Testis (tissue), 2 donors: ENCODE measurements at regions not wholly inside any gene's neighbourhood (a gene's known extent, or its start where the extent isn't known, plus 50 kb on each side); places are given as distances from the start of the nearest gene placed in this dataset.
"Not testable (repeated sequence)": the region's sequence is repeated elsewhere in the genome, so short reads cannot be mapped to it uniquely, and the experiment has no call there.

ENCODE experiments used
- CTCF ChIP-seq, 3 experiments: fragments of 450-650 bp in 2 of 3; fragments of 200-600 bp in 1 of 3; sonication (generic) in 1 of 3; IDR thresholded peaks; one replicate each; pipeline ENCODE4 v1.5.1; 2016 to 2019; ENCODE audit warnings: antibody characterized with exemption in 3 of 3, mild to moderate bottlenecking in 2 of 3, moderate library complexity in 1 of 3
- POLR2A ChIP-seq: fragments of 450-650 bp; IDR thresholded peaks from one replicate; pipeline ENCODE4 v1.6.1; 2017; ENCODE audit warnings: antibody characterized with exemption, mild to moderate bottlenecking, moderate library complexity

- TF ChIP-seq CTCF (IDR thresholded peaks at IDR 0.05); POLR2A: not testable (repeated sequence)
Observed at GRCh38 chr6:58123770-58124169, 806.3 kb downstream of the PRIM2 start.
